ENCODE measurements at regions not wholly inside any gene's neighbourhood (a gene's known extent, or its start where the extent isn't known, plus 50 kb on each side); places are given as distances from the start of the nearest gene placed in this dataset.
"Not testable (repeated sequence)": the region's sequence is repeated elsewhere in the genome, so short reads cannot be mapped to it uniquely, and the experiment has no call there.

- FAIRE-seq = no peak
These were observed 87.8 kb upstream of the SLC30A5 start for GRCh38 chr5:69006030-69006429.

DNA sequence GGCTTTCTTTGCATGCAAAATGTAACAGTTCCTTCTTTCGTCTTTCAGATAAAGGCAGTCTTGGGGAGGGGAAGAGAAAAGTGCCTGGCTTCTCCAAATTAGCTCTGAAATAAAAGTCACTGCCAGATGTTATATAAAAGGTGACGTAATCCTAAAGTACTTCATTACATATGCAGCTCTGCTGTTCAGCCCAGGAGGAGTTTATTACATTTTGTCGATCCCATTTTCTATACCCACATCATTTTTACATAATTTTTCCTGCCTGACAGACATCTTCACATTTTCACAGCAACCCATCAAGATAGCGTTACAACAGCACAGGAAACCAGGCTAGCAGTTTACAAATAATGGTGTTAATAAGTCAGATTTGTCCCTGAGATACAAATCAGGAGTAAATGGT, 86.7 kb upstream of the SLC30A5 start:
- FAIRE-seq = no peak

DNA sequence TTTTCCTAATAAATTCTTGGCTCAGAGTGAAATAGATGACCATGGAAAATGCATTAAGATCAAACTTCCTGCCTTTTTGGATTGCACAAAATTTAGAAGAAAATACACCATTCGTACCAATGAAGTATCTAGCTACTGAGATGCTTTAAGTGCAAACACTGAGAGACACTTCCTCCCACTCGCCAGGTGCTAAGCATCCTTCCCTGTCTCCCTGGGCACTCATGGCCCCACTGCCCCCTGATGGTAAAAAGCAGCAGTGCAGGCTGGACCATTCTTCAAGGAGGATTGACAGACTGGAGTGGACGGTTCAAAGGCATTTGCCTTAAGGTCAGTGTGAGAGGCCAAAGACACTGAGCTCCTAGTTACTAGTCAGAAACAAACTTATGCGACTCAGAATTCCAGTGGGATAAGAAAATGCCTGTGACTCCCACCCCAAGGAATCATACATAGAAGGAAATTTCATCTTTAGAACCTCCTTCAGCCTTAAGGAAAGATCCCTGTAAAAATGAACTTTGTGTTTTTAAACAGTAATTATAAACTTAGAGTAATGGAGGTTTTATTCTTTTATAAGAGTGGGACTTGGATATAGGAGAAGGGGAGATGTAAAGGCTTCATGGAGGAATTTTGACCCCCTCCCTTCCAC, 86.0 kb upstream of the SLC30A5 start:
- no peak for FAIRE-seq

- FAIRE-seq = no peak
These were observed 83.3 kb upstream of the SLC30A5 start for GRCh38 chr5:69010476-69010875.

DNA sequence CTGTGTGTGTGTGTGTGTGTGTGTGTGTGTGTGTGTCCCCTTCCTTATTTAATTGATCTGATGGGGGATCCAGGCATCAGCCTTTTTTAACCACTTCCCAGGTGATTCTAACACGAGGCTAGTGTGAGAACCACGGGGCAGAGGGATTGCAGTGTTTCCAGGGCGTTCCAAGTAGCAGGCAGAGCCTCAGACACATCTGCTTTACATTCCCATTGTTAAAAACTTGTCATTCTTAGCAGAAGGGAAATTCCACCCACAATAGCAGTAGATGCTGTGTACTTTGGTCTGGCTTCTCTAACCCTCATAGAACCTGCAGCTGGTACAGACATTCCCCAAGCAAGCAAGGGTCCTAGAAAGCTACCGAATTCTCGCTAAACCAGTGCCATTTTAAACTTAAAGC, 81.9 kb upstream of the SLC30A5 start:
- FAIRE-seq = no peak

GRCh38 chr5:69013481-69013880, 80.3 kb upstream of the SLC30A5 start:
- FAIRE-seq = no peak

DNA sequence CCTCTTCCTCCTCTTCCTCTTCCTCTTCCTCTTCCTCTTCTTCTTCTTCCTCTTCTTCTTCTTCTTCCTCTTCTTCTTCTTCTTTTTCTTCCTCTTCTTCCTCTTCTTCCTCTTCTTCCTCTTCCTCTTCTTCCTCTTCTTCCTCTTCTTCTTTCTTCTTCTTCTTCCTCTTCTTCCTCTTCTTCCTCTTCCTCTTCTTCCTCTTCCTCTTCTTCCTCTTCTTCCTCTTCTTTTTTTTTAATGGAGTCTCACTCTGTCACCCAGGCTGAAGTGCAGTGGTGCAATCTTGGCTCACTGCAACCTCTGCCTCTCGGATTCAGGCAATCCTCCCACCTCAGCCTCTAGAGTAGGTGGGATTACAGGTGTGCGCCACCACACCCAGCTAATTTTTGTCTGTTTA, 79.8 kb upstream of the SLC30A5 start:
- not testable (repeated sequence) for FAIRE-seq

GRCh38 chr5:69019668-69020375, 74.0 kb upstream of the SLC30A5 start:
- no peak for FAIRE-seq

DNA sequence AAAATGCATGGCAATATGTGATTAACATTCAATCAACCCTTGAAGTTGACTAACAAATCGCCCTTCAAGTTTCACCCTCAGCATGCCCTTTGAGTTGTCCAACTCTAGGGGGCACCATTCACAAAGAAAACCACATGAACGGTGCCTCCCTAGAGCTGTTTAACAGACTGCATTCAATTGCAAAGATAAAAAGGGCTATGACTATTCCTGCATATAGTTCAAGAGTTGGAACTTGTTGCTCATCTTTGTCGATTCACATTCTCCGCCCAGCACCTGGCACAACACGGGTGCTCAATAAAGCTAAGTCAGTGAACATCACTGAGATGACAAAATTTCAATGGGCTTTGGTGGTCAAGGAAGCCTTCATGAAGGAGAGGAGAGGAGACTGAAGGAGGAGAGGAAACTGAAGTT, 69.6 kb upstream of the SLC30A5 start:
- no peak for FAIRE-seq

GRCh38 chr5:69029292-69029691, 64.5 kb upstream of the SLC30A5 start:
- no peak for FAIRE-seq

DNA sequence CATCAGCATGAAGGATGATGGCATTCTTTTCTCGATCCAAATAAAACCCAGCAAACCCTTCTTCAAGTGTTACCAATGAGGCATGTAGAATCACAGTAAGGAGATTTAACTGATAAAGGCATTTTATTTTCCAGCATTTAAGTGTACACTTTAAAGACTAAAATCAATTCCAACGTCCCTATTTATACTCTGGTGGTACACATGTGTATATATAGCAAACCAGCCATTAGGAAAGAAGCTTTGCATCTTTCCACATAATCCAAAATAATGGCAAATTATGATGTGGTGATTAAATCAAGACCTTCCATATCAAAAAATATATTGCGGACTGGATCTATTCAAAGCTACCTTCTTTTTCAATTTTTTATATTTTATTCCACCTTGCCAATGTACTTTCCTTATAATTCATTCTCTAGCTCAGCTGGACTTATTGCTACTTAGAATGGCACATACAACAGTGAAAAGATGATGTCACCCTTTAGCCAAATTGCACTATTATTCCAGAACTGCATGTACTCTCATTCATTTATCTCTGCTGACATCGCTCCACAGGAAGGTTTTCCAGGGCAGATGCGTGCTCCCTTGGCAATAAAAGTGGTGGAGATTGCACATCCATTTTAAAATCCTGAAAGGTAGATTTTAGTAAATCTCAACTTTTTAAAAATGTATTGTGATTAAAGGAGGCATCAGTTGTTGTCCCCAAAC, 63.3 kb upstream of the SLC30A5 start:
- no peak for FAIRE-seq

DNA sequence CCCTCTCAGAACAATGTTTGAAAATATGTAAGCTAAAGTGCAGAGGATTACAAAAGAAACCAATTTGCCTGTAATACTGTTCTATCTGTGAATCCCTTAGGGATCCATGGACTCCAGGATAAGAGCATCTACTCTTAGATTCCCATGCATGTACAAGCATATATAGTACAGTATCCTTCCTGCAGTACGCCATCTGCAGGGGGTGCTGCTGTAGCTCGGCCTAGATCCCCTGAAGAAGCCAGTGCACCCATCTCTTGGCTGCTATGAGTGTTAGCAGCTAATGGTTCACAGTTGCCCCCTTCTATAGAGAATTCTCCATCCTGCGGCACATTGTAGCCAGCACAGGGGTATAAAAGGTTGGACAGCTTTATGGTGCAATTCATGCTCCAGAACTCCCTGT, 61.8 kb upstream of the SLC30A5 start:
- FAIRE-seq = no peak

GRCh38 chr5:69033690-69034089, 60.1 kb upstream of the SLC30A5 start:
- no peak for FAIRE-seq

DNA sequence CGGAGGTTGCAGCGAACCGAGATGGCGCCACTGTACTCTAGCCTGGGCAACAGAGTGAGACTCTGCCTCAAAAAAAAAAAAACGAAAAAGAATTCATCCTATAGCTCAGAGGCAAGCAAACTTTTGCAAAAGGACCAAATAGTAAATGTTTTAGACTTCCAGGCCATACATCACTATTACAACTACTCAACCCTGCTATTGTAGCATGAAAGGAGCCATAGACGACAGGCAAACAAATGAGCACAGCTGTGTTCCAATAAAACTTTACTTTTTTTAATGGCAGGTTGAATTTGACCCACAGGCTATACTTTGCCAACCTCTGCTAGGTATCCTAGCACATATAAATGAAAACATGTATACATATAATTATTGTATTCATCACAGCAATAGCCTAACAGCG, 58.9 kb upstream of the SLC30A5 start:
- FAIRE-seq = no peak

- no peak for FAIRE-seq
These were observed 58.1 kb upstream of the SLC30A5 start for GRCh38 chr5:69035665-69036064.

GRCh38 chr5:69038539-69038938, 55.3 kb upstream of the SLC30A5 start:
- FAIRE-seq = no peak

DNA sequence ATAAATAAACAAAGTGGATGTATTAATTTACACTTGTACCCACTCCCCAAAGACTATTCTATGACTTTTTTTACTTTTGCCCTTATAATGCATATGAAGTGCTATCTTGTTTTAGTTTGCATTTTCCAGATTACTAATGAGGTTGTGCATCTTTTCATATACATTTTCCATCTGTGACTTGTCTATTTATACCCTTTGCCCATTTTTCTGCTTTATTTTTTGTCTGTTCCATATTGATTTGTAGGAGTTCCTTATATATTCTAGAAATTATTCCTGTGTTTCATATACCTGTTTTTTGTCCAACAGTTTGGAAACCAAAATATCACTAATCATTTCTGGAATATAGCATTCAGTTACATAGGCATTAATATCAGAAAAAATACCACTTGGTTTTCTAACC, 54.0 kb upstream of the SLC30A5 start:
- no peak for FAIRE-seq

- FAIRE-seq = no peak
These were observed 51.3 kb upstream of the SLC30A5 start for GRCh38 chr5:69042500-69042899.

DNA sequence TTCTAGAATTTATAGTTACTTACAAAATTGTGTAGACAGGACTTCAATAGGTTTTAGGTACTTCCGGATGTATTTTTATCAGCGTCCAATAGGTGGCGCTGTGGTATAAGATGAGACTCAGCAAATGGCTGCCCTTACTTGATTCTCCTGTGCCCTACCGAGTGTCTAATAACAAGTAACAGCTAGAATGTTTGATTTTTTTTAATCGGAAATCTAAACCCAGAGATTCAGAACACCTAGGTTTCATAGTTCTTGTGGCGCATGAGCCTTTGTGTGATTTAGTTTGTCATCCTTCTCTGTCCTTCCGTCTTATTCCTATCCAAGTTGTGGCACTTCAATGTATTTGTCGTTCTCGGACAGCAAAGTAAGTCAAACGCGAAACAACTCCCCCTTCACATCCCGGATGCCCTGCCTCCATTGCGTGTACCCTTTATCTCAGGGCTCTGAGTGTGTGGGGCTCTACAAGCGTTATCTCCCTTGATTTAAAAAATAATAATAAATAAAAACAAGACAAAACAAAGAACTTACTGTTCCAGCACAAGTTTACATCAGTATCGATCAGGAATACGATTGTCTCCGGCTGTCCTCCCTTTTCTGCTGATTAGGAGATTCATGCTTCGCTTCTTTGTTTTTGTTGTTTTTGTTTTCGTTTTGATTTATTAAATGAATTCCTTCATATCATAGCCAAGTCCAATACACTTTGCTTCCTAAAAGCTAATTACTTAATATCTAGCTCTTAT, 50.7 kb upstream of the SLC30A5 start:
- peak; percentile 90 for FAIRE-seq

DNA sequence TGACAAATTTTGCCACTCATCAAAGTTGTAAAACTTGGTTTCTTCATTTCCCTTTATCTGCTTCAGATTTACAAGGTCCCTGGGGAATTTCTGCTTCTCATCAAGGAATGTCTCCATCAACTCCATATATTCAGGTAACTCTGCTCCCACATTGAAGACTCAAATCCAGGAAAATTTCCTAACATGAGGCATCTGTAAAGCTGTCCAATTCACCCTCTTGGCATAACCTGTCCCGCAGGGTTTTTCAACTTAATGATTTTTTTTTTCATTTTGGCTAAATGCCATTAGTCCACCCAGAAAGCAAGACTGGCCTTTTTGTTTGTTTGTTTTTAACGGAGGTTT, 50.2 kb upstream of the SLC30A5 start:
- FAIRE-seq = no peak

Data from endometrium (tissue), 2 donors.